Thyroid gland (tissue), 4 donors: ENCODE measurements at regions not wholly inside any gene's neighbourhood (a gene's known extent, or its start where the extent isn't known, plus 50 kb on each side); places are given as distances from the start of the nearest gene placed in this dataset.
A peak's percentile ranks its signal among the peaks of the same experiment; 100 is the strongest.

Experiments
- DNase-seq, 2 donors: peaks; one replicate each; pipeline ENCODE4 v3.0.0-alpha.2; 2019
- H3K27ac ChIP-seq, 3 donors: fragments of 200-600 bp; sonication (generic); 1 replicate in 2 of 3; 2 replicates in 1 of 3; pipeline ENCODE4 v1.5.1; 2016 to 2019; ENCODE audit warnings: mild to moderate bottlenecking in 1 of 3, moderate library complexity in 1 of 3
- H3K27me3 ChIP-seq: fragments of 200-600 bp; sonication (generic); one replicate; pipeline ENCODE4 v1.5.1; 2019
- H3K36me3 ChIP-seq, 2 donors: fragments of 200-600 bp; sonication (generic); one replicate each; pipeline ENCODE4 v1.5.1; 2016 to 2019
- H3K4me1 ChIP-seq, 2 donors: fragments of 200-600 bp; sonication (generic); one replicate each; pipeline ENCODE4 v1.5.1; 2017 to 2019
- H3K4me3 ChIP-seq, 3 donors: fragments of 200-600 bp; sonication (generic); replicated peaks in 1 of 3; 1 replicate in 2 of 3; 2 replicates in 1 of 3; pipeline ENCODE4 v1.5.1; 2016; ENCODE audit warnings: mild to moderate bottlenecking in 1 of 3
- H3K9me3 ChIP-seq: fragments of 200-600 bp; sonication (generic); one replicate; pipeline ENCODE4 v1.5.1; 2017
- POLR2A ChIP-seq, 2 donors: fragments of 450-650 bp; IDR thresholded peaks; one replicate each; pipeline ENCODE4 v1.6.1; 2017; ENCODE audit warnings: antibody characterized with exemption in 2 of 2, mild to moderate bottlenecking in 2 of 2, moderate library complexity in 1 of 2
- WGBS, 2 donors: methylation state at CpG; one replicate each; pipeline ENCODE4 v1.1.5; 2017; 5-methylcytosine and 5-hydroxymethylcytosine counted together
- intact Hi-C: fragments of 100-400 bp; cut with DNase I; formaldehyde crosslinking; loops from one replicate; pipeline ENCODE4 v1.15.1; 2023
- TF ChIP-seq, protein P1 (sequence below), 6 experiments: fragments of 200-600 bp in 3 of 6; fragments of 450-650 bp in 3 of 6; sonication (generic) in 3 of 6; IDR thresholded peaks; one replicate each; pipeline ENCODE4 v1.5.1; 2016 to 2019; ENCODE audit warnings: antibody characterized with exemption in 6 of 6, mild to moderate bottlenecking in 2 of 6, inconsistent platforms in 1 of 6, moderate library complexity in 1 of 6

- H3K27me3 ChIP-seq, result peaks cover 22% of the 10 kb centered on the region
- H3K9me3 ChIP-seq, result no peaks in the 10 kb centered on the region
- H3K27ac ChIP-seq, result no peak overlapping the region
- TF ChIP-seq, protein P1, sequence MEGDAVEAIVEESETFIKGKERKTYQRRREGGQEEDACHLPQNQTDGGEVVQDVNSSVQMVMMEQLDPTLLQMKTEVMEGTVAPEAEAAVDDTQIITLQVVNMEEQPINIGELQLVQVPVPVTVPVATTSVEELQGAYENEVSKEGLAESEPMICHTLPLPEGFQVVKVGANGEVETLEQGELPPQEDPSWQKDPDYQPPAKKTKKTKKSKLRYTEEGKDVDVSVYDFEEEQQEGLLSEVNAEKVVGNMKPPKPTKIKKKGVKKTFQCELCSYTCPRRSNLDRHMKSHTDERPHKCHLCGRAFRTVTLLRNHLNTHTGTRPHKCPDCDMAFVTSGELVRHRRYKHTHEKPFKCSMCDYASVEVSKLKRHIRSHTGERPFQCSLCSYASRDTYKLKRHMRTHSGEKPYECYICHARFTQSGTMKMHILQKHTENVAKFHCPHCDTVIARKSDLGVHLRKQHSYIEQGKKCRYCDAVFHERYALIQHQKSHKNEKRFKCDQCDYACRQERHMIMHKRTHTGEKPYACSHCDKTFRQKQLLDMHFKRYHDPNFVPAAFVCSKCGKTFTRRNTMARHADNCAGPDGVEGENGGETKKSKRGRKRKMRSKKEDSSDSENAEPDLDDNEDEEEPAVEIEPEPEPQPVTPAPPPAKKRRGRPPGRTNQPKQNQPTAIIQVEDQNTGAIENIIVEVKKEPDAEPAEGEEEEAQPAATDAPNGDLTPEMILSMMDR (IDR thresholded peaks at IDR 0.05), result no peak
- no peak for TF ChIP-seq POLR2A (IDR thresholded peaks at IDR 0.05)
- no peak for DNase-seq
- H3K4me3 ChIP-seq, result no peak overlapping the region
- intact Hi-C loops, result no loop called here
- no peaks in the 10 kb centered on the region for H3K36me3 ChIP-seq
- no peaks in the 10 kb centered on the region for H3K4me1 ChIP-seq
- 83 to 86% methylated on average over 10 of the region's 10 CpGs for WGBS, 2 donors
Measured at GRCh38 chr6:27758491-27758890, 153.7 kb downstream of the OR2B2 start.

GRCh38 chr6:27757307-27757706 lies 154.9 kb downstream of the OR2B2 start:
- Histone ChIP-seq H3K36me3 (no peaks in the 10 kb centered on the region), H3K4me3 (no peak overlapping the region), H3K4me1 (no peaks in the 10 kb centered on the region), H3K27me3 (peaks cover 15% of the 10 kb centered on the region), H3K27ac (no peak overlapping the region), H3K9me3 (no peaks in the 10 kb centered on the region)
- DNase-seq, result peak; percentile 14 to 16
- intact Hi-C loops, result no loop called here
- TF ChIP-seq, protein P1 (IDR thresholded peaks at IDR 0.05), result no peak
- TF ChIP-seq POLR2A (IDR thresholded peaks at IDR 0.05), result no peak
- WGBS, 2 donors, result 15 to 19% methylated on average over 15 to 25 of the region's 30 CpGs

DNA sequence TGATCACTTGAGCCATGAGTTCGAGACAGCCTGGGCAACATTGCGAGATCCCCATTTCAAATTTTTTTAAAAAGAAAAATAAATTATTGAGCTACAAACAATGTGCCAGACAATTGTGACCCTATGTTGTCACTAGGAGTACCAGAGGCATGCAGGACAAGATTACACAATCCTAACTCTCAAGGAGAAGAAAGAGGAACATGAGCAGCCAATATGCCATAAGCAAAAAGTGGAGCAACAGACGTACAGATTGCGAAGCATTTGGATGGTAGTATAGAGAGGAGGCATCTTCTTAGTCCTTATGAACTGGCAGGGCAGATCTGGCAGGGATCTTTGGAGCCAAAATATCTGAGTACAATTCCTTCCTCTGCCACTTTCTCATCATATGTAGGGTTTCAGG lies 156.4 kb downstream of the OR2B2 start:
- TF ChIP-seq, protein P1 (IDR thresholded peaks at IDR 0.05), result no peak
- TF ChIP-seq POLR2A (IDR thresholded peaks at IDR 0.05), result no peak

GRCh38 chr6:27754408-27754782 lies 157.8 kb downstream of the OR2B2 start:
- Histone ChIP-seq H3K4me3 (peak overlapping the region in 1 of 3 donors; percentile 27), H3K4me1 (no peaks in the 10 kb centered on the region), H3K27ac (no peak overlapping the region), H3K27me3 (peaks cover 13% of the 10 kb centered on the region), H3K36me3 (no peaks in the 10 kb centered on the region), H3K9me3 (no peaks in the 10 kb centered on the region)
- 11 to 18% methylated on average over 1 of the region's 1 CpG for WGBS, 2 donors
- intact Hi-C loops, result loop anchor here (5.0 kb wide), 2 partner anchors 232 to 577 kb away; no protein-coding TSS in a partner anchor
- TF ChIP-seq POLR2A (IDR thresholded peaks at IDR 0.05), result no peak
- TF ChIP-seq, protein P1 (IDR thresholded peaks at IDR 0.05), result no peak
- DNase-seq, result no peak

More for the DNA sequence above, 156.4 kb downstream of the OR2B2 start:
- WGBS, 2 donors, result 90 to 96% methylated on average over 4 of the region's 4 CpGs
- H3K9me3 ChIP-seq, result no peaks in the 10 kb centered on the region
- H3K27ac ChIP-seq, result no peak overlapping the region
- H3K4me1 ChIP-seq, result no peaks in the 10 kb centered on the region
- intact Hi-C loops, result no loop called here
- H3K27me3 ChIP-seq, result peaks cover 13% of the 10 kb centered on the region
- no peak for DNase-seq
- no peak overlapping the region for H3K4me3 ChIP-seq
- no peaks in the 10 kb centered on the region for H3K36me3 ChIP-seq

DNA sequence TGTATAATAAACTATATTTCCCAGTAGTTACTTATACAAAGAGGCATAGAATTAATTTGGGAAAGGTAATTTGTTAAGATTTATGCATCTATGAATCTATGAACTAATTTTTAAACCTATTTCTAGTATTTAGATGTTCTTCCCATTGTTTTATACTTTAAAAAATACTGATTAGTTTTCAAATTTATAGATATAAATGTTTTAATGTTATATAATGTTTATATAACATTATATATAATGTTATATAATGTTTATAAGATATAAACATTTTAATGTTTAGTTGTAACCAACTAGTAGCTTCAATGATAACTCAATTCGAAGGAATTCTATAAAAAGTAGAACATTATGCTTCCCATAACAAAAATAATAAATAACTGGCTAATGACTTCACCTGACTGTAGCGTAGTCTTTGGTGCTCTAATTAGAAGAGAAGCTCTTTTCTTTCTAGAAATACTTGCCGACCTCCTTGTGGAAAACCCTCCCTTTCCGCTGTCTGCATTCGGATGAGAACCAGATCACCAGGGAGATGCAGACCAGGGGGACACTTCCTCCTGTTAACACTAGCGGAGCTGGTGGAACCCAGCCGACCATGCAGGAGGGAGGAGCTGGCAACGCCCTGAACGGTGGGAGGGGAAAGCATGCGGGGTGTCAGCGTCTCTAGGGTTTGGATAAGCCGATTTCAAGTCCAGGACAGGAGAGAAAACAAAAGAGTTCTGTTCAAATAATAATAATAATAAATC lies 158.4 kb downstream of the OR2B2 start:
- Histone ChIP-seq H3K27ac (no peak overlapping the region), H3K4me3 (peak overlapping the region in 2 of 3 donors; percentile 16 to 27), H3K36me3 (no peaks in the 10 kb centered on the region), H3K27me3 (peaks cover 9% of the 10 kb centered on the region), H3K4me1 (no peaks in the 10 kb centered on the region), H3K9me3 (no peaks in the 10 kb centered on the region)
- intact Hi-C loops, result loop anchor here (5.0 kb wide), 2 partner anchors 232 to 577 kb away; no protein-coding TSS in a partner anchor
- DNase-seq, result peak; percentile 53 to 57
- WGBS, 2 donors, result 0 to 1% methylated on average over 12 of the region's 12 CpGs
- TF ChIP-seq, protein P1 (IDR thresholded peaks at IDR 0.05), result no peak
- no peak for TF ChIP-seq POLR2A (IDR thresholded peaks at IDR 0.05)
